ENCODE measurements at regions not wholly inside any gene's neighbourhood (a gene's known extent, or its start where the extent isn't known, plus 50 kb on each side); places are given as distances from the start of the nearest gene placed in this dataset.
A peak's percentile ranks its signal among the peaks of the same experiment; 100 is the strongest.

- Mint-ChIP-seq H3K27ac (no peak overlapping the region), H3K36me3 (ENCODE audit: low read depth) (no peaks in the 10 kb centered on the region), H3K4me1 (ENCODE audit: low read depth) (peaks cover 25% of the 10 kb centered on the region), H3K9me3 (no peaks in the 10 kb centered on the region), H3K27me3 (peaks cover 25% of the 10 kb centered on the region), H3K4me3 (no peak overlapping the region)
- intact Hi-C loops (cut with micrococcal nuclease), result loop anchor here (10.0 kb wide), 1 partner anchor 46 kb away; no protein-coding TSS in a partner anchor
Observed at GRCh38 chrX:39900777-39901170, 197.0 kb downstream of the BCOR start.

GRCh38 chrX:39903343-39903742, 194.4 kb downstream of the BCOR start:
- peak overlapping the region; percentile 30 for H3K27ac Mint-ChIP-seq
- H3K4me3 Mint-ChIP-seq, result no peak overlapping the region
- intact Hi-C loops (cut with micrococcal nuclease), result loop anchor here (10.0 kb wide), 1 partner anchor 49 kb away; no protein-coding TSS in a partner anchor
- no peaks in the 10 kb centered on the region for H3K36me3 Mint-ChIP-seq (ENCODE audit: low read depth)
- H3K27me3 Mint-ChIP-seq, result peaks cover 31% of the 10 kb centered on the region
- peaks cover 21% of the 10 kb centered on the region for H3K4me1 Mint-ChIP-seq (ENCODE audit: low read depth)
- H3K9me3 Mint-ChIP-seq, result no peaks in the 10 kb centered on the region

GRCh38 chrX:39903937-39904336, 193.8 kb downstream of the BCOR start:
- intact Hi-C loops (cut with micrococcal nuclease), result loop anchor here (10.0 kb wide), 1 partner anchor 49 kb away; no protein-coding TSS in a partner anchor

GRCh38 chrX:39904816-39905537, 192.8 kb downstream of the BCOR start:
- intact Hi-C loops (cut with micrococcal nuclease), result loop anchor here (10.0 kb wide), 1 partner anchor 50 kb away; no protein-coding TSS in a partner anchor
- Mint-ChIP-seq H3K36me3 (ENCODE audit: low read depth) (no peaks in the 10 kb centered on the region), H3K4me3 (no peak overlapping the region), H3K27me3 (peaks cover 38% of the 10 kb centered on the region), H3K27ac (no peak overlapping the region), H3K9me3 (no peaks in the 10 kb centered on the region), H3K4me1 (ENCODE audit: low read depth) (peaks cover 35% of the 10 kb centered on the region)

More at GRCh38 chrX:39903937-39904336, 193.8 kb downstream of the BCOR start:
- peaks cover 27% of the 10 kb centered on the region for H3K4me1 Mint-ChIP-seq (ENCODE audit: low read depth)
- H3K4me3 Mint-ChIP-seq, result no peak overlapping the region
- H3K9me3 Mint-ChIP-seq, result no peaks in the 10 kb centered on the region
- no peak overlapping the region for H3K27ac Mint-ChIP-seq
- H3K36me3 Mint-ChIP-seq (ENCODE audit: low read depth), result no peaks in the 10 kb centered on the region
- H3K27me3 Mint-ChIP-seq, result peaks cover 37% of the 10 kb centered on the region

- Mint-ChIP-seq H3K36me3 (ENCODE audit: low read depth) (no peaks in the 10 kb centered on the region), H3K9me3 (no peaks in the 10 kb centered on the region), H3K27me3 (peaks cover 34% of the 10 kb centered on the region), H3K27ac (no peak overlapping the region), H3K4me3 (no peak overlapping the region), H3K4me1 (ENCODE audit: low read depth) (peaks cover 35% of the 10 kb centered on the region)
- intact Hi-C loops (cut with micrococcal nuclease), result loop anchor here (10.0 kb wide), 1 partner anchor 51 kb away; no protein-coding TSS in a partner anchor
Observed at GRCh38 chrX:39905538-39905891, 192.2 kb downstream of the BCOR start.

- H3K4me3 Mint-ChIP-seq, result no peak overlapping the region
- no peak overlapping the region for H3K27ac Mint-ChIP-seq
- H3K27me3 Mint-ChIP-seq, result peaks cover 33% of the 10 kb centered on the region
- intact Hi-C loops (cut with micrococcal nuclease), result loop anchor here (10.0 kb wide), 1 partner anchor 51 kb away; no protein-coding TSS in a partner anchor
- peaks cover 35% of the 10 kb centered on the region for H3K4me1 Mint-ChIP-seq (ENCODE audit: low read depth)
- no peaks in the 10 kb centered on the region for H3K9me3 Mint-ChIP-seq
- no peaks in the 10 kb centered on the region for H3K36me3 Mint-ChIP-seq (ENCODE audit: low read depth)
Observed at GRCh38 chrX:39905946-39906345, 191.8 kb downstream of the BCOR start.

GRCh38 chrX:39907964-39908661, 189.6 kb downstream of the BCOR start:
- intact Hi-C loops (cut with micrococcal nuclease), result loop anchor here (10.0 kb wide), 1 partner anchor 53 kb away; no protein-coding TSS in a partner anchor
- H3K36me3 Mint-ChIP-seq (ENCODE audit: low read depth), result no peaks in the 10 kb centered on the region
- peaks cover 27% of the 10 kb centered on the region for H3K27me3 Mint-ChIP-seq
- H3K27ac Mint-ChIP-seq, result no peak overlapping the region
- H3K9me3 Mint-ChIP-seq, result no peaks in the 10 kb centered on the region
- H3K4me3 Mint-ChIP-seq, result peak overlapping the region; percentile 53
- peaks cover 37% of the 10 kb centered on the region for H3K4me1 Mint-ChIP-seq (ENCODE audit: low read depth)

GRCh38 chrX:39909996-39910395, 187.8 kb downstream of the BCOR start:
- Mint-ChIP-seq H3K4me3 (no peak overlapping the region), H3K4me1 (ENCODE audit: low read depth) (peaks cover 34% of the 10 kb centered on the region), H3K27ac (no peak overlapping the region), H3K9me3 (no peaks in the 10 kb centered on the region), H3K27me3 (peaks cover 25% of the 10 kb centered on the region), H3K36me3 (ENCODE audit: low read depth) (no peaks in the 10 kb centered on the region)
- intact Hi-C loops (cut with micrococcal nuclease), result loop anchor here (10.0 kb wide), 1 partner anchor 55 kb away; no protein-coding TSS in a partner anchor

GRCh38 chrX:39910651-39911050, 187.1 kb downstream of the BCOR start:
- H3K4me1 Mint-ChIP-seq (ENCODE audit: low read depth), result peaks cover 28% of the 10 kb centered on the region
- H3K27ac Mint-ChIP-seq, result no peak overlapping the region
- no peaks in the 10 kb centered on the region for H3K36me3 Mint-ChIP-seq (ENCODE audit: low read depth)
- no peak overlapping the region for H3K4me3 Mint-ChIP-seq
- H3K27me3 Mint-ChIP-seq, result peaks cover 21% of the 10 kb centered on the region
- no peaks in the 10 kb centered on the region for H3K9me3 Mint-ChIP-seq
- intact Hi-C loops (cut with micrococcal nuclease), result no loop called here

- Mint-ChIP-seq H3K9me3 (no peaks in the 10 kb centered on the region), H3K36me3 (ENCODE audit: low read depth) (no peaks in the 10 kb centered on the region), H3K4me1 (ENCODE audit: low read depth) (peaks cover 22% of the 10 kb centered on the region), H3K27me3 (peaks cover 18% of the 10 kb centered on the region), H3K4me3 (no peak overlapping the region), H3K27ac (no peak overlapping the region)
- intact Hi-C loops (cut with micrococcal nuclease), result no loop called here
Observed at GRCh38 chrX:39911278-39911897, 186.4 kb downstream of the BCOR start.

- Mint-ChIP-seq H3K4me1 (ENCODE audit: low read depth) (peaks cover 22% of the 10 kb centered on the region), H3K4me3 (no peak overlapping the region), H3K9me3 (no peaks in the 10 kb centered on the region), H3K27ac (no peak overlapping the region), H3K36me3 (ENCODE audit: low read depth) (no peaks in the 10 kb centered on the region), H3K27me3 (peaks cover 16% of the 10 kb centered on the region)
- intact Hi-C loops (cut with micrococcal nuclease), result no loop called here
Observed at GRCh38 chrX:39912126-39912525, 185.6 kb downstream of the BCOR start.

- peaks cover 6% of the 10 kb centered on the region for H3K4me1 Mint-ChIP-seq (ENCODE audit: low read depth)
- no peaks in the 10 kb centered on the region for H3K9me3 Mint-ChIP-seq
- H3K4me3 Mint-ChIP-seq, result no peak overlapping the region
- intact Hi-C loops (cut with micrococcal nuclease), result no loop called here
- peaks cover 6% of the 10 kb centered on the region for H3K27me3 Mint-ChIP-seq
- no peaks in the 10 kb centered on the region for H3K36me3 Mint-ChIP-seq (ENCODE audit: low read depth)
- H3K27ac Mint-ChIP-seq, result no peak overlapping the region
Observed at GRCh38 chrX:39915081-39915480, 182.7 kb downstream of the BCOR start.

- no peaks in the 10 kb centered on the region for H3K36me3 Mint-ChIP-seq (ENCODE audit: low read depth)
- H3K27me3 Mint-ChIP-seq, result peaks cover 6% of the 10 kb centered on the region
- intact Hi-C loops (cut with micrococcal nuclease), result no loop called here
- H3K4me3 Mint-ChIP-seq, result no peak overlapping the region
- H3K27ac Mint-ChIP-seq, result no peak overlapping the region
- H3K4me1 Mint-ChIP-seq (ENCODE audit: low read depth), result peaks cover 6% of the 10 kb centered on the region
- no peaks in the 10 kb centered on the region for H3K9me3 Mint-ChIP-seq
Observed at GRCh38 chrX:39915596-39915995, 182.2 kb downstream of the BCOR start.

GRCh38 chrX:39921838-39922237, 175.9 kb downstream of the BCOR start:
- no peaks in the 10 kb centered on the region for H3K9me3 Mint-ChIP-seq
- intact Hi-C loops (cut with micrococcal nuclease), result no loop called here
- H3K36me3 Mint-ChIP-seq (ENCODE audit: low read depth), result no peaks in the 10 kb centered on the region
- no peak overlapping the region for H3K27ac Mint-ChIP-seq
- H3K27me3 Mint-ChIP-seq, result peaks cover 11% of the 10 kb centered on the region
- no peaks in the 10 kb centered on the region for H3K4me1 Mint-ChIP-seq (ENCODE audit: low read depth)
- no peak overlapping the region for H3K4me3 Mint-ChIP-seq
